ENCODE measurements at regions not wholly inside any gene's neighbourhood (a gene's known extent, or its start where the extent isn't known, plus 50 kb on each side); places are given as distances from the start of the nearest gene placed in this dataset.

GRCh38 chr6:9435281-9435680, 979.6 kb downstream of the TFAP2A start:
- H3K9ac ChIP-seq (ENCODE audit: low read length): no peak overlapping the region
- H3K36me3 ChIP-seq (ENCODE audit: insufficient read depth, low read length): no peaks in the 10 kb centered on the region
- H3K4me1 ChIP-seq (ENCODE audit: insufficient read depth, low read length): no peaks in the 10 kb centered on the region
- no peak overlapping the region for H3K4me3 ChIP-seq (ENCODE audit: low read depth in 1 of 2, low read length in 2 of 2)
- no peak overlapping the region for H3K27ac ChIP-seq (ENCODE audit: low read depth, low read length)
- no peaks in the 10 kb centered on the region for H3K27me3 ChIP-seq (ENCODE audit: control insufficient read depth in 1 of 2, insufficient read depth in 2 of 2, low read length in 2 of 2)
- no peaks in the 10 kb centered on the region for H3K9me3 ChIP-seq (ENCODE audit: low read length)

DNA sequence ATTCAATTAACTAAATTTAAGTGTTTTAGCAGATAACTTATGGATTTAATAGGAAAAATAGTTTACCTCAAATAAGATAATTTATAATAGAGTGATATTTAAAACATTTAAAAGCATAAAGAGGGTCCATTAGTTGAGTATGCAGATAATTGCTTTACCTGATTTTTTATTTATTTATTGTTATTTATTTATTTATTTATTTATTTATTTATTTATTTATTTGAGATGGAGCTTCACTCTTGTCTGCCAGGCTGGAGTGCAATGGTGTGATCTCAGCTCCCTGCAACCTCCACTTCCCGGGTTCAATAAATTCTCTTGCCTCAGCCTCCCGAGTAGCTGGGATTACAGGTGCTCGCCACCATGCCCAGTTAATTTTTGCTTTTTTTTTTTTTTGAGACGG, 982.9 kb downstream of the TFAP2A start:
- H3K27ac ChIP-seq (ENCODE audit: low read depth, low read length): no peak overlapping the region
- H3K4me3 ChIP-seq (ENCODE audit: low read depth in 1 of 2, low read length in 2 of 2): no peak overlapping the region
- no peaks in the 10 kb centered on the region for H3K27me3 ChIP-seq (ENCODE audit: control insufficient read depth in 1 of 2, insufficient read depth in 2 of 2, low read length in 2 of 2)
- H3K9ac ChIP-seq (ENCODE audit: low read length): no peak overlapping the region
- H3K4me1 ChIP-seq (ENCODE audit: insufficient read depth, low read length): no peaks in the 10 kb centered on the region
- H3K36me3 ChIP-seq (ENCODE audit: insufficient read depth, low read length): no peaks in the 10 kb centered on the region
- H3K9me3 ChIP-seq (ENCODE audit: low read length): no peaks in the 10 kb centered on the region

DNA sequence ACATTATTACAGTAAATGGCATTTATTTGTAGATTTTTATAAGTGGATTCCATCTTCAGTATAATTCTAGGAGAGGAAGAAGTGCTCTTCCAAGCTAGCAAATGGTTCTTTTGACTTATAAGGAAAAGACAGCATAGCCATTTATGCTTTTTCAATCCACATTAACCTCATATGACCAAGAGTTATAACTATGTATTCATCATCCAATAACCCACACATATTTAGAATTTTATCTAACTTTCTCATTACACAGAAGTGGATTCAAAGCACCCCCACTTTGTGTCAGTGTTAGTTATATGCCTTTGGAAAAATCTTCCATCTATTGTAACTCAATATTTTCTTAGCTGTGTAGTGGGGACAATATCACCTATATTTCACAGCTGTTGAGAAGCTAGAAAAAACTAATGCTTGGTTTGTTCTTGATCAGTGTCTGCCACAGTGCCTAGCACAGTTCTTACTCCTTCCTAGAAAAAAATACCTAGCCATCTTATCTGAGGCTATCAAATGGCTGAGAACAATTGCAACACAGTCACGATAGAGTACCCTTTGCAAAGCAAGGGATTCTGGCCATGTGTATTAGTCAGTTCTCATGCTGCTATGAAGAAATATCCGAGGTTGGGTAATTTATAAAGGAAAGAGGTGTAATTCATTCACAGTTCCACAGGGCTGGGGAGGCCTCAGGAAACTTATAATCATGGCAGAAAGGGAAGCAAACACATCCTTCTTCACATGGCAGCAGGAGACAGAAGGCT, 986.3 kb downstream of the TFAP2A start:
- H3K4me1 ChIP-seq (ENCODE audit: insufficient read depth, low read length): no peaks in the 10 kb centered on the region
- H3K27me3 ChIP-seq (ENCODE audit: control insufficient read depth in 1 of 2, insufficient read depth in 2 of 2, low read length in 2 of 2): no peaks in the 10 kb centered on the region
- no peak overlapping the region for H3K9ac ChIP-seq (ENCODE audit: low read length)
- H3K27ac ChIP-seq (ENCODE audit: low read depth, low read length): no peak overlapping the region
- no peaks in the 10 kb centered on the region for H3K9me3 ChIP-seq (ENCODE audit: low read length)
- no peak overlapping the region for H3K4me3 ChIP-seq (ENCODE audit: low read depth in 1 of 2, low read length in 2 of 2)
- no peaks in the 10 kb centered on the region for H3K36me3 ChIP-seq (ENCODE audit: insufficient read depth, low read length)

- Histone ChIP-seq H3K4me1 (ENCODE audit: insufficient read depth, low read length) (no peaks in the 10 kb centered on the region), H3K36me3 (ENCODE audit: insufficient read depth, low read length) (no peaks in the 10 kb centered on the region), H3K9ac (ENCODE audit: low read length) (no peak overlapping the region), H3K9me3 (ENCODE audit: low read length) (no peaks in the 10 kb centered on the region), H3K4me3 (ENCODE audit: low read depth in 1 of 2, low read length in 2 of 2) (no peak overlapping the region), H3K27me3 (ENCODE audit: control insufficient read depth in 1 of 2, insufficient read depth in 2 of 2, low read length in 2 of 2) (no peaks in the 10 kb centered on the region), H3K27ac (ENCODE audit: low read depth, low read length) (no peak overlapping the region)
These were observed 986.8 kb upstream of the SLC35B3 start for GRCh38 chr6:9422138-9422537.

GRCh38 chr6:9420316-9421015, 985.1 kb upstream of the SLC35B3 start:
- Histone ChIP-seq H3K9ac (ENCODE audit: low read length) (no peak overlapping the region), H3K27me3 (ENCODE audit: control insufficient read depth in 1 of 2, insufficient read depth in 2 of 2, low read length in 2 of 2) (no peaks in the 10 kb centered on the region), H3K4me1 (ENCODE audit: insufficient read depth, low read length) (no peaks in the 10 kb centered on the region), H3K9me3 (ENCODE audit: low read length) (no peaks in the 10 kb centered on the region), H3K4me3 (ENCODE audit: low read depth in 1 of 2, low read length in 2 of 2) (no peak overlapping the region), H3K36me3 (ENCODE audit: insufficient read depth, low read length) (no peaks in the 10 kb centered on the region), H3K27ac (ENCODE audit: low read depth, low read length) (no peak overlapping the region)

DNA sequence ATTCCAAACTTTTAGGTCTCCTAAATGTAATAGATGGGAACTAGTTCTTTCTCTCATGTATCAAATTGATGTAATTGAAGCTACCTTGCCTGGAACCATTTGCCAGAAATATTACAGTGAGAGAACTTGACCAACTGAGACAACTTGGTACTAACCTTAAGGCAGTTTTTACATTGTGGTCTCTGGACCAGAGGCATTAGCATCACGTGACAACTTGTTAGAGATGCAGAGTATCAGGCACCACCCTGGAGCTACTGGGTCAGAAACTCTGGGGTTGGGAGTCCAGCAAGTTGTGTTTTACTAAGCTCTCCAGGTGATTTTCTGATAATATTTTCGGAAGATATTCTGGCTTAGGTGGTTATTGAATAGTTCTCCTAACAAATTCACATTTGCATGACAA, 982.1 kb upstream of the SLC35B3 start:
- Histone ChIP-seq H3K27me3 (ENCODE audit: control insufficient read depth in 1 of 2, insufficient read depth in 2 of 2, low read length in 2 of 2) (no peaks in the 10 kb centered on the region), H3K4me1 (ENCODE audit: insufficient read depth, low read length) (no peaks in the 10 kb centered on the region), H3K4me3 (ENCODE audit: low read depth in 1 of 2, low read length in 2 of 2) (no peak overlapping the region), H3K9me3 (ENCODE audit: low read length) (no peaks in the 10 kb centered on the region), H3K27ac (ENCODE audit: low read depth, low read length) (no peak overlapping the region), H3K9ac (ENCODE audit: low read length) (no peak overlapping the region), H3K36me3 (ENCODE audit: insufficient read depth, low read length) (no peaks in the 10 kb centered on the region)

GRCh38 chr6:9412951-9413559, 977.7 kb upstream of the SLC35B3 start:
- Histone ChIP-seq H3K4me3 (ENCODE audit: low read depth in 1 of 2, low read length in 2 of 2) (no peak overlapping the region), H3K9ac (ENCODE audit: low read length) (no peak overlapping the region), H3K36me3 (ENCODE audit: insufficient read depth, low read length) (no peaks in the 10 kb centered on the region), H3K9me3 (ENCODE audit: low read length) (no peaks in the 10 kb centered on the region), H3K4me1 (ENCODE audit: insufficient read depth, low read length) (no peaks in the 10 kb centered on the region), H3K27ac (ENCODE audit: low read depth, low read length) (no peak overlapping the region), H3K27me3 (ENCODE audit: control insufficient read depth in 1 of 2, insufficient read depth in 2 of 2, low read length in 2 of 2) (no peaks in the 10 kb centered on the region)

- no peaks in the 10 kb centered on the region for H3K9me3 ChIP-seq (ENCODE audit: low read length)
- H3K27ac ChIP-seq (ENCODE audit: low read depth, low read length): no peak overlapping the region
- H3K4me1 ChIP-seq (ENCODE audit: insufficient read depth, low read length): no peaks in the 10 kb centered on the region
- H3K9ac ChIP-seq (ENCODE audit: low read length): no peak overlapping the region
- H3K4me3 ChIP-seq (ENCODE audit: low read depth in 1 of 2, low read length in 2 of 2): no peak overlapping the region
- H3K36me3 ChIP-seq (ENCODE audit: insufficient read depth, low read length): no peaks in the 10 kb centered on the region
- H3K27me3 ChIP-seq (ENCODE audit: control insufficient read depth in 1 of 2, insufficient read depth in 2 of 2, low read length in 2 of 2): no peaks in the 10 kb centered on the region
These were observed 973.8 kb upstream of the SLC35B3 start for GRCh38 chr6:9409126-9409525.

- Histone ChIP-seq H3K4me1 (ENCODE audit: insufficient read depth, low read length) (no peaks in the 10 kb centered on the region), H3K36me3 (ENCODE audit: insufficient read depth, low read length) (no peaks in the 10 kb centered on the region), H3K9me3 (ENCODE audit: low read length) (no peaks in the 10 kb centered on the region), H3K4me3 (ENCODE audit: low read depth in 1 of 2, low read length in 2 of 2) (no peak overlapping the region), H3K9ac (ENCODE audit: low read length) (no peak overlapping the region), H3K27ac (ENCODE audit: low read depth, low read length) (no peak overlapping the region), H3K27me3 (ENCODE audit: control insufficient read depth in 1 of 2, insufficient read depth in 2 of 2, low read length in 2 of 2) (no peaks in the 10 kb centered on the region)
These were observed 973.2 kb upstream of the SLC35B3 start for GRCh38 chr6:9408402-9409117.

- no peaks in the 10 kb centered on the region for H3K36me3 ChIP-seq (ENCODE audit: insufficient read depth, low read length)
- H3K4me3 ChIP-seq (ENCODE audit: low read depth in 1 of 2, low read length in 2 of 2): no peak overlapping the region
- no peak overlapping the region for H3K9ac ChIP-seq (ENCODE audit: low read length)
- no peaks in the 10 kb centered on the region for H3K9me3 ChIP-seq (ENCODE audit: low read length)
- H3K4me1 ChIP-seq (ENCODE audit: insufficient read depth, low read length): no peaks in the 10 kb centered on the region
- no peaks in the 10 kb centered on the region for H3K27me3 ChIP-seq (ENCODE audit: control insufficient read depth in 1 of 2, insufficient read depth in 2 of 2, low read length in 2 of 2)
- no peak overlapping the region for H3K27ac ChIP-seq (ENCODE audit: low read depth, low read length)
These were observed 970.5 kb upstream of the SLC35B3 start for GRCh38 chr6:9405825-9406224.

GRCh38 chr6:9405369-9405768, 970.0 kb upstream of the SLC35B3 start:
- no peaks in the 10 kb centered on the region for H3K27me3 ChIP-seq (ENCODE audit: control insufficient read depth in 1 of 2, insufficient read depth in 2 of 2, low read length in 2 of 2)
- H3K9ac ChIP-seq (ENCODE audit: low read length): no peak overlapping the region
- no peaks in the 10 kb centered on the region for H3K9me3 ChIP-seq (ENCODE audit: low read length)
- H3K4me3 ChIP-seq (ENCODE audit: low read depth in 1 of 2, low read length in 2 of 2): no peak overlapping the region
- no peak overlapping the region for H3K27ac ChIP-seq (ENCODE audit: low read depth, low read length)
- H3K4me1 ChIP-seq (ENCODE audit: insufficient read depth, low read length): no peaks in the 10 kb centered on the region
- H3K36me3 ChIP-seq (ENCODE audit: insufficient read depth, low read length): no peaks in the 10 kb centered on the region
